ENCODE measurements at regions not wholly inside any gene's neighbourhood (a gene's known extent, or its start where the extent isn't known, plus 50 kb on each side); places are given as distances from the start of the nearest gene placed in this dataset.

GRCh38 chr3:73766599-73767381 is 142.0 kb upstream of the PDZRN3 start:
- Mint-ChIP-seq H3K36me3 (ENCODE audit: unreplicated experiment) (no peaks in the 10 kb centered on the region), H3K4me1 (ENCODE audit: unreplicated experiment) (peaks cover 24% of the 10 kb centered on the region), H3K9me3 (ENCODE audit: unreplicated experiment) (no peaks in the 10 kb centered on the region), H3K27ac (ENCODE audit: unreplicated experiment) (peak overlapping the region; percentile 90), H3K27me3 (ENCODE audit: unreplicated experiment) (no peaks in the 10 kb centered on the region), H3K4me3 (ENCODE audit: unreplicated experiment) (peak overlapping the region; percentile 42)
- no peak for DNase-seq (ENCODE audit: extremely low spot score, unreplicated experiment)
- TF ChIP-seq CTCF (IDR thresholded peaks at IDR 0.05) = no peak

DNA sequence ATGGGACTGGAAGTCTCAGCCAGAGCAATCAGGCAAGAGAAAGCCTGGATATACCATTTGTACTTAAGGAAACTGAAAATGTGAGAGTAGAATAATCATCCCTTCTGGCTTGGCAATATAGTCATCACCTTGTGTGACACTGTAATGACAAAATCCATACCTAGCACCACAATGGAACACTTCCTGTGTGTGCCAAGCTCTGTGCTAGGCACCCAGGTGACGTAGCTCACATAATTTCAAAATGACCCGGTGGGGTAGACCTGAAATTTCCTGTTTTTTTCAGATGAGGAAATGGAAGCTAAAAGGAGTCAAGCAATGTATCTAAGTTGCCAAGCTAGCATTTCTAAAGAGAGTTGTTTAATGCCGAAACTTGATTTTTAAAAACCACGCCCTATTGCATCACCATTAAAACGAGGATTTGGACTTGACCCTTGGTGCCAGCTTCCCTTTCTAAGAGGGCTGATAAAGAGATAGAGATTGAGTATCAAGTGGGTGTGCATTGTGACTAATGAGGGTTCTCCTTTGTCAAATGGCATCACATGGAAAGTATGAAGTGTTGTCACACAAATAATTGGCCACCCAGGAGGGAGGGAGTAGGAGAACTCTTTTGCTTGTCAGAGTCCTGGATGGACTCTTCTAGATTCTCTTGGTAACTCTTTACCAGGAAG is 141.3 kb upstream of the PDZRN3 start:
- no peaks in the 10 kb centered on the region for H3K36me3 Mint-ChIP-seq (ENCODE audit: unreplicated experiment)
- no peak for DNase-seq (ENCODE audit: extremely low spot score, unreplicated experiment)
- no peaks in the 10 kb centered on the region for H3K9me3 Mint-ChIP-seq (ENCODE audit: unreplicated experiment)
- H3K4me1 Mint-ChIP-seq (ENCODE audit: unreplicated experiment) = peaks cover 24% of the 10 kb centered on the region
- H3K27me3 Mint-ChIP-seq (ENCODE audit: unreplicated experiment) = no peaks in the 10 kb centered on the region
- peak overlapping the region; percentile 90 for H3K27ac Mint-ChIP-seq (ENCODE audit: unreplicated experiment)
- H3K4me3 Mint-ChIP-seq (ENCODE audit: unreplicated experiment) = no peak overlapping the region
- TF ChIP-seq CTCF (IDR thresholded peaks at IDR 0.05) = no peak

DNA sequence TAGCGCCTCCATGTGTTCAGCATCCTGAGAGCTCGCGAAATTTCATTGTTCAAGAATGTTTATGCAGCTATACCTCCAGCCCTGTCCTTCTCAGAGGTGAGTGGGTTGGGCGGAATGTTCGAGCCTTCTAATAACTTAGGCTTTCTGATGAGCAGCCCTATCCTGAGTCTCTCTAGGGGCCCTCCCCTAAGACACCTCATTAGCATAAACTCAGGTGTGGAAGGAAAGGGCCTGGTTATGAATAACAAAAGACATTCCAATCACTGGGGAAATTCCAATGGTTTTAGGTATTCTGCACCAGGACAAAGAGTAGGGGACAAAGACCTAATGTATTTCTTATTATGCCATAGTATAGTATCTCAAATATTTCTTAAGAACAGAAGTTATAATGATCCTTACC is 138.1 kb upstream of the PDZRN3 start:
- Mint-ChIP-seq H3K9me3 (ENCODE audit: unreplicated experiment) (no peaks in the 10 kb centered on the region), H3K27ac (ENCODE audit: unreplicated experiment) (no peak overlapping the region), H3K4me3 (ENCODE audit: unreplicated experiment) (no peak overlapping the region), H3K36me3 (ENCODE audit: unreplicated experiment) (no peaks in the 10 kb centered on the region), H3K27me3 (ENCODE audit: unreplicated experiment) (no peaks in the 10 kb centered on the region), H3K4me1 (ENCODE audit: unreplicated experiment) (peaks cover 22% of the 10 kb centered on the region)
- no peak for DNase-seq (ENCODE audit: extremely low spot score, unreplicated experiment)
- no peak for TF ChIP-seq CTCF (IDR thresholded peaks at IDR 0.05)

- Mint-ChIP-seq H3K27ac (ENCODE audit: unreplicated experiment) (no peak overlapping the region), H3K36me3 (ENCODE audit: unreplicated experiment) (no peaks in the 10 kb centered on the region), H3K27me3 (ENCODE audit: unreplicated experiment) (no peaks in the 10 kb centered on the region), H3K4me1 (ENCODE audit: unreplicated experiment) (peaks cover 4% of the 10 kb centered on the region), H3K9me3 (ENCODE audit: unreplicated experiment) (no peaks in the 10 kb centered on the region), H3K4me3 (ENCODE audit: unreplicated experiment) (no peak overlapping the region)
- DNase-seq (ENCODE audit: extremely low spot score, unreplicated experiment) = no peak
- TF ChIP-seq CTCF (IDR thresholded peaks at IDR 0.05) = no peak
These were observed 134.6 kb upstream of the PDZRN3 start for GRCh38 chr3:73759297-73759711.

- no peaks in the 10 kb centered on the region for H3K27me3 Mint-ChIP-seq (ENCODE audit: unreplicated experiment)
- no peak overlapping the region for H3K4me3 Mint-ChIP-seq (ENCODE audit: unreplicated experiment)
- no peaks in the 10 kb centered on the region for H3K9me3 Mint-ChIP-seq (ENCODE audit: unreplicated experiment)
- TF ChIP-seq CTCF (IDR thresholded peaks at IDR 0.05) = no peak
- H3K27ac Mint-ChIP-seq (ENCODE audit: unreplicated experiment) = no peak overlapping the region
- no peak for DNase-seq (ENCODE audit: extremely low spot score, unreplicated experiment)
- peaks cover 4% of the 10 kb centered on the region for H3K4me1 Mint-ChIP-seq (ENCODE audit: unreplicated experiment)
- H3K36me3 Mint-ChIP-seq (ENCODE audit: unreplicated experiment) = no peaks in the 10 kb centered on the region
These were observed 132.8 kb upstream of the PDZRN3 start for GRCh38 chr3:73757536-73757935.

Data from osteocyte (in vitro differentiated cells).